Endothelial cell (in vitro differentiated cells): ENCODE measurements at regions not wholly inside any gene's neighbourhood (a gene's known extent, or its start where the extent isn't known, plus 50 kb on each side); places are given as distances from the start of the nearest gene placed in this dataset.

Experiments used
- DNase-seq: peaks from one replicate; pipeline ENCODE4 v3.0.0; 2021; ENCODE audit warnings: low spot score
- H3K27ac Mint-ChIP-seq: one replicate; pipeline ENCODE4 v1.8.0; 2021; ENCODE audit warnings: mixed read lengths, inconsistent platforms; ENCODE audit not compliant: unreplicated experiment
- H3K27me3 Mint-ChIP-seq: one replicate; pipeline ENCODE4 v1.8.0; 2021; ENCODE audit warnings: mild to moderate bottlenecking, moderate library complexity, mixed read lengths, inconsistent platforms; ENCODE audit not compliant: unreplicated experiment
- H3K36me3 Mint-ChIP-seq: one replicate; pipeline ENCODE4 v1.8.0; 2021; ENCODE audit warnings: mild to moderate bottlenecking, low read depth, mixed read lengths, inconsistent platforms; ENCODE audit not compliant: unreplicated experiment
- H3K4me1 Mint-ChIP-seq: one replicate; pipeline ENCODE4 v1.8.0; 2021; ENCODE audit warnings: mild to moderate bottlenecking, mixed read lengths, inconsistent platforms; ENCODE audit not compliant: unreplicated experiment
- H3K4me3 Mint-ChIP-seq: one replicate; pipeline ENCODE4 v1.8.0; 2021; ENCODE audit warnings: mild to moderate bottlenecking, mixed read lengths, inconsistent platforms; ENCODE audit not compliant: unreplicated experiment
- H3K9me3 Mint-ChIP-seq: one replicate; pipeline ENCODE4 v1.8.0; 2021; ENCODE audit warnings: mixed read lengths, inconsistent platforms; ENCODE audit not compliant: unreplicated experiment
- TF ChIP-seq, protein P1 (sequence below): fragments of 200-600 bp; sonication (generic); IDR thresholded peaks from one replicate; pipeline ENCODE4 v1.5.0; 2021; ENCODE audit warnings: antibody characterized with exemption; ENCODE audit not compliant: unreplicated experiment

DNA sequence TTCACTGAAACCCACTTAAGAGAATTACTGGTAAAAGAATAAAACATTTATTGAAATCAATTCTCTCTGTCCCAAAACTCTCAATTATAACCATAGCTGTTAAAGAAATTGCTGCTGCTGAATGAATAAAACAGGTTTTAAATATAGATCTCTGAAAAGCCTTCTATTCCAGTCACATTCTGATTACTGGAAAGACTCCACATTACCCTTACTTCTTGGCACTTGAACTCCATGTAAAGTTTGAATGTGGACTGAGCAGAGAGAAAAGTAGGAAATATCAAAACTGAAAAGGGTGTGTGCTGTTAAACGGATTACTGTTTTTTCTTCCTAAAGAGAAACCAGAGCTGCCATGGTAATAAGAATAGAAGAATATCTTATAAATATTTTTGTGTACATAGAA is 655.3 kb upstream of the SETBP1 start:
- Mint-ChIP-seq H3K27me3 (no peaks in the 10 kb centered on the region), H3K4me1 (no peaks in the 10 kb centered on the region), H3K4me3 (no peak overlapping the region), H3K27ac (no peak overlapping the region), H3K36me3 (peaks cover 5% of the 10 kb centered on the region), H3K9me3 (peaks cover 3% of the 10 kb centered on the region)
- no peak for DNase-seq
- TF ChIP-seq, protein P1, sequence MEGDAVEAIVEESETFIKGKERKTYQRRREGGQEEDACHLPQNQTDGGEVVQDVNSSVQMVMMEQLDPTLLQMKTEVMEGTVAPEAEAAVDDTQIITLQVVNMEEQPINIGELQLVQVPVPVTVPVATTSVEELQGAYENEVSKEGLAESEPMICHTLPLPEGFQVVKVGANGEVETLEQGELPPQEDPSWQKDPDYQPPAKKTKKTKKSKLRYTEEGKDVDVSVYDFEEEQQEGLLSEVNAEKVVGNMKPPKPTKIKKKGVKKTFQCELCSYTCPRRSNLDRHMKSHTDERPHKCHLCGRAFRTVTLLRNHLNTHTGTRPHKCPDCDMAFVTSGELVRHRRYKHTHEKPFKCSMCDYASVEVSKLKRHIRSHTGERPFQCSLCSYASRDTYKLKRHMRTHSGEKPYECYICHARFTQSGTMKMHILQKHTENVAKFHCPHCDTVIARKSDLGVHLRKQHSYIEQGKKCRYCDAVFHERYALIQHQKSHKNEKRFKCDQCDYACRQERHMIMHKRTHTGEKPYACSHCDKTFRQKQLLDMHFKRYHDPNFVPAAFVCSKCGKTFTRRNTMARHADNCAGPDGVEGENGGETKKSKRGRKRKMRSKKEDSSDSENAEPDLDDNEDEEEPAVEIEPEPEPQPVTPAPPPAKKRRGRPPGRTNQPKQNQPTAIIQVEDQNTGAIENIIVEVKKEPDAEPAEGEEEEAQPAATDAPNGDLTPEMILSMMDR: no peak

DNA sequence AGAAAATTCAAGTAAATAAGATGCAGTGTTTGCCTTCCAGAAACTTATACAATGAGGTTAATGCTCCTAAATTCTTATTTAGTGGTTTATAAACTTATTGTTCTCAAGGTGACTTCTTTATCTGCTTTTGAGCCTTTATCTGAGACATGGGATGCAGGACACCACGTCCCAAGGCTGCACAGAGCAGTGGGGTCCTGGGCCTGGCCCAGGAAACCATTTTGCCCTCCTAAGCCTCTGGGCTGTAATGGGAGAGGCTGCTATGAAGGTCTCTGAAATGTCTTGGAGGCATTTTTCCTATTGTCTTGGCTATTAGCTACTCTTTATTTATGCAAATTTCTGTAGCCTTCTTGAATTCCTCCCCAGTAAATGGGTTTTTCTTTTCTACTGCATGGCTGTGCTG is 652.6 kb upstream of the SETBP1 start:
- Mint-ChIP-seq H3K36me3 (peaks cover 5% of the 10 kb centered on the region), H3K27ac (no peak overlapping the region), H3K4me1 (no peaks in the 10 kb centered on the region), H3K4me3 (no peak overlapping the region), H3K27me3 (no peaks in the 10 kb centered on the region), H3K9me3 (peaks cover 3% of the 10 kb centered on the region)
- TF ChIP-seq, protein P1: no peak
- no peak for DNase-seq

DNA sequence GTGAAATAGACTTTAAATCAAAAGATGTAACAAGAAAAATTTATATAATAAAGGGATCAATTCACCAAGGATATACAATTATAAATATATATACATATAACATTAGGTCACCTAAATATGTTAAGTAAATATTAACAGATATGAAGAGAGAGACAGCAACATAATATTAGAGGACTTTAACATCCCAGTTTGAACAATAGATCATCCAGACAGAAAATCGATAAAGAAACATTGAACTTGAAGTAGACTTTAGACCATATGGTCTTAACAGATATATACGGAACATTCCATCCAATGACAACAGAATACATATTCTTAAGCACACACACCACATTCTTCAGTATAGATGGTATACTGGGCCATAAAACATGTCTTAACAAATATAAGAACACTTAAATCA is 649.6 kb upstream of the SETBP1 start:
- H3K27ac Mint-ChIP-seq: no peak overlapping the region
- H3K36me3 Mint-ChIP-seq: peaks cover 5% of the 10 kb centered on the region
- no peaks in the 10 kb centered on the region for H3K27me3 Mint-ChIP-seq
- no peak overlapping the region for H3K4me3 Mint-ChIP-seq
- no peaks in the 10 kb centered on the region for H3K4me1 Mint-ChIP-seq
- DNase-seq: no peak
- peaks cover 3% of the 10 kb centered on the region for H3K9me3 Mint-ChIP-seq
- TF ChIP-seq, protein P1: no peak

DNA sequence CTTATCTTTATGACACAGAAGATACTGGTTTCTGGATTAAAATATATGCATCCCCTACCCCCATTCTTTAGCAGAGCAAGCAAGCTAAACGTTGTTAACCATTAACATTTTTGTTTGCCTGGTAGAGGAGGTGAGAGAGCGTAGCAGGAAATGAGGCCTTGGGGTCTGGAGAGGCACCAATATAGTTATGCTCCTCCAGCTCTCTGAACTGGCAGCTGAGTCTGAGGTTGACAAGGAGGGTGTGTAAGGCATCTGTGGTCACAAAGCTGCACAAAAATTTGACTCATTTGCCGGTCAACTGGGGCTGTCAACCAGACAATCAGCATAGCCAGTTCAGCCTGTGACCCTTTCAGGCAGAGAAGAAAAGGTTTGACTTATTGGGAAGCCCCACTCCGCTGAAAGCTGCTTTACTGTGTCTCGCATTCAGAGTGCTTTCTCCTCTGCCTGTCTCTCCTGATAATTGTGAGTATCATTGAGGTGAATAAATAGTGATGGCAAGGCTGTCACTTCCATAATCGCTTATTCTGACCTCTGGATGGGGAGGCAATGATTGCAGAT is 647.5 kb upstream of the SETBP1 start:
- TF ChIP-seq, protein P1: no peak
- no peak overlapping the region for H3K27ac Mint-ChIP-seq
- no peaks in the 10 kb centered on the region for H3K4me1 Mint-ChIP-seq
- H3K4me3 Mint-ChIP-seq: no peak overlapping the region
- DNase-seq: no peak
- no peaks in the 10 kb centered on the region for H3K27me3 Mint-ChIP-seq
- H3K9me3 Mint-ChIP-seq: peaks cover 3% of the 10 kb centered on the region
- H3K36me3 Mint-ChIP-seq: peaks cover 5% of the 10 kb centered on the region

DNA sequence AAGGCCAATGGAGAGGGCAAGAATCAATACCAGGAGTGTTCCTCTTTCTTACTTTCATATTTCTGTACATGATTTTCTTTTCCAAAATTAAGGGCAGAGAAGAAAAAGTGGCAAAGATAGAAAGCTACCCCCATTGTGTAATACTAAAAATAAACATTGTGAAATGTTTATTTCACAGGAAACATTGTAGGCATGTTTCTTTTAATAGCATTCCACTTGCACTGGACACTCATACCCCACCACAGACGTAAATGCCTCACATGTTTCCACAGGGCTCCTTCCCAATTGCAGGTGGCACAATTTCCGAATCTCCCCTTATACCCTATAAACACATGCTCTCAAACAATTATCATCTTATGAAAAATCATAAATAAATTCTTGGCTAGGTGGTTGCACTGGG is 645.1 kb upstream of the SETBP1 start:
- TF ChIP-seq, protein P1: no peak
- H3K27me3 Mint-ChIP-seq: no peaks in the 10 kb centered on the region
- no peak overlapping the region for H3K4me3 Mint-ChIP-seq
- no peaks in the 10 kb centered on the region for H3K4me1 Mint-ChIP-seq
- no peaks in the 10 kb centered on the region for H3K36me3 Mint-ChIP-seq
- H3K9me3 Mint-ChIP-seq: no peaks in the 10 kb centered on the region
- no peak for DNase-seq
- H3K27ac Mint-ChIP-seq: no peak overlapping the region
